Activated CD8-positive, alpha-beta memory T cell treated with anti-CD3 and anti-CD28 coated beads for 48 hours (primary cell): ENCODE measurements at regions not wholly inside any gene's neighbourhood (a gene's known extent, or its start where the extent isn't known, plus 50 kb on each side); places are given as distances from the start of the nearest gene placed in this dataset.
"Not testable (repeated sequence)": the region's sequence is repeated elsewhere in the genome, so short reads cannot be mapped to it uniquely, and the experiment has no call there.

Experiments used
- DNase-seq, 3 experiments: peaks; one replicate each; pipeline ENCODE4 v3.0.0-alpha.2; 2020; ENCODE audit warnings: low read depth in 2 of 3, low spot score in 2 of 3

DNA sequence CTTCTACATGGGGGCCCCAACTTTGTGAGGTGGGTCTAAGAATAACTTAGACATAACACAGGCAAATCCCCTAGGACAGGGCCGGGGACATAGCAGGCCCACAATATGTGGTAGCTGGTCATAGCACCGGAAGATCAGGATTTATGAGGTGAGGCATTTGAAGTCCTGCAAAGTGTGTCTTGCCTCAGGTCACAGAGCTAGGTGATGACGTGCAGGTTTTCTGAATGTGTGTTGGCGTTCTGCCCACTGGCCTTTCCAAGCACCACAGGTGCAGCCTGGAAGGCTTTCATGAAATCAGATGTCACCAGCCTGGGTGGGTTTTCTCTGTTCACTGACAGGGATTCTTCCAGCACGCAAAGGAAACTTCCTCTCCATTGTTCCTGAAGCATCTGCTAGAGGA lies 119.1 kb downstream of the LRATD1 start:
- no peak for DNase-seq

DNA sequence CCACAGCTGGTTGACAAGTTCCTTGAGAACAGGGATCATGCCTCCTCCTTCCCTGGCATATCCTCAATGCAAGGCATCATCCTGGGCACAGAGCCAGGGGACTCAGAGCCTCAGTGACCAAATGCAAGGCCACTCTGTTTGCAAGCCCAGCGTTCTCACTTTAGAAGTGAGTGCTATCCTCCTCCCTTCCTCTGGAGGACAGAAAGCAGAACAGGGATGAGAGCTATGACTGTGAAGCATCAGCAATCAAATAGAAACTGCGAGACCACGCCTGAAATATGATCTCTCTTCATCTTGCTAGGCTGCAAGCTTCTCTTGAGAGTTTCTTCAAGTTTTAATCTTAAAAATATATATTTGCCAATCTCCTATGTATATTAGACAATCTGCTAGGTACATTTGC lies 119.8 kb downstream of the LRATD1 start:
- no peak for DNase-seq

DNA sequence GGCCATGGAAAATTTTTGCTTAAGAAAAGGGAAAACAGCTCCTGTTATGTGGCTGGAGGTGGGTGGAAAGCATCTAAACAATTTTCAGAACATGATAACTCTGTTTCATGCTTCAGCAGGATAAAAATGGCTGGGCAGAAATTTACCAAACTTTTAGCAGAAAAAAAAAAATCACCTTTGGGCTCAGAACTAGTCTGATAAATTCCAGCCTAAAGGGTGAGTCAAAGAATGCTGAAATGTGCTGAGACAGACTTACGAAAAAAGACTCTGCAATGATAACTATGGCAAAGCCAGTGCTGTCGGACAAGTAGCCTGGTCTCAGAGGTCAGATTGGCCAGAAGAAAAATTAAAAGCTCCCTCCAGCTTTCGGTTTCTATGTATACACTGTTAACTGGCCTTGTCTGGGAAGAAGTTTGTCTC lies 123.6 kb downstream of the LRATD1 start:
- no peak for DNase-seq

DNA sequence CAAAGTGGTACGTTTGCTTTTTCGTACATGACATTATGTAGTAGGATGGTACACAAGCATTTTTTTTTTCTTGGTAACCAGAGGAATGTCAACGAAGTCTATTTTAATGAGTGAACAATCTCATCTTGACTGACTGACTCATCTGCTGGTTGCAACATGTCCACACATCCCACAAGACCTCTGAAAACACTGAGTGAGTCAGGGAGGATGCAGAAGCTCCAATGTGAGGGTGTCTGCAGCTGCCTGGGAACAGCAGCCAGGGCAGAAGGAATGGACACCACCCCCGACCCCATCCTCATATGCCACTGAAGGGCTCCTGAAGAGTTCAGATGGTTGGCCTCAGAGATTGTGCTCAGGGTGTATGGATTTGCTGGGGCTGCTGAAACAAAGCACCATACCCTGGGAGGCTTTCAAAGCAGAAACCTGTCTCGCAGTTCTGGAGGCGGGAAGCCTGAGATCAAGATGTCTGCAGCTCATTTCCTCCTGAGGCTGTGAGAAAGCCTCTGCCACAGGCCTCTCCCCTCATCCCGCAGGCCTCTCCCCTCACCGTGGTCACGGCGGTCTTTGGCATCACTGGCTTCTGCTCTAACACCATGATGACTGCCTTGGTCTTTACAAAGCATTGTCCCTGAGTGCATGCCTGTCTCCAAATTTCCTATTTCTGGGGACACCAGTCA lies 124.6 kb downstream of the LRATD1 start:
- no peak for DNase-seq

DNA sequence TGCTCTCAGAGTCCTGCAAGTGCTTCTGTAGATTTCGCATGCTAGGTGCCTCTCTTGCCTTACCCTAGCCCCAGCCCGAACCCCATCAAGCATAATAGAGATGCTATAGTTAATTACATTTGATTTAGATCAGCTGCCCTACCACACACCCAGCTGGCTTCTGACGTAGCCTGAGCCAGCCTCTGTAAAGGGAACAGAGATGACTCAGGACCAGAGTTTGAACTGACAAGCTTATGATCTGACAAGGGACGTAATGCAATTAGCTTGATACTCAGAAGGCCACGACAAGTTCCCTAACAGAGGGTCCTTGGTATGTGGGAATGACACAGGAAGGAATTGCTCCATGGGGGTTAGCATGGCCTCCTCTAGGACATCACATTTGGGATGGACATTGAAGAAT lies 126.6 kb downstream of the LRATD1 start:
- no peak for DNase-seq

- no peak for DNase-seq
Observed at GRCh38 chr2:14760169-14760568, 127.7 kb downstream of the LRATD1 start.

DNA sequence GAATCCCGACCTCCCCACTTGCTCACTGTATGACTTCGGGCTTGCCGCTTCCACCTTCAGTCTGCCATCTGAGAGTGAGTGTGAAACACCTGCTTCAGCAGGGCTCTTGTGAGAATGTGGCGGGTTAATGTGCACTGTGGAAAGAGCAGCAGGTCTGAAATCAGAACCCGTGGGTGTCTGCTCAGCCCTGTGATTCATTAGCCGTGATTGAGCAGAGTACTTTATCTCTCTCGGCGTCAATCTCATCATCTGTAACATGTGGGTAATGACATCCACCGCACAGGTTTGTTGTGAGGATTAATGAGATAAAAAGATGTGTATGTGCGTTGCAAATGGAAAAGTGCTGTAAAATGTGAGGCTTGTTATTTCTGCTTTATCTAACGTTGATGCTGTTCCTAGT lies 128.6 kb downstream of the LRATD1 start:
- DNase-seq = no peak

DNA sequence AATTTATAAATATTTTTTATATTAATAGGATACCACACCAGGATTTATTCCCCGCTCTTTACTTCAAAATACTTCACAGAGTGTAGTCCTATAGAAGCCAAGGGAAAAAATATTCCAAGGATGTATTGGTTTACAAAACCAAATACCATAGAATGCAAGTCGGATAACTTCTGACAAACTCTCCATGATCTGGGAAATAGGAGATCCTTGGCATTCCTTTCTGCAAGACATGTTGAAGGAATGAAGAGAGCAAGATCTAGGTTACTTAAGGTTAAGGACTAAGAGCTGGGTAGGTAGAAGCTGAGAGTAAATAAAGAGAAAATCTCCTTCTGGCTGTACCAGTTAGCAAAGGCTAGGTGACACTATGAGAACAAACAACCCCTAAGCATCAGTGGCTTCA lies 141.2 kb downstream of the LRATD1 start:
- no peak for DNase-seq

DNA sequence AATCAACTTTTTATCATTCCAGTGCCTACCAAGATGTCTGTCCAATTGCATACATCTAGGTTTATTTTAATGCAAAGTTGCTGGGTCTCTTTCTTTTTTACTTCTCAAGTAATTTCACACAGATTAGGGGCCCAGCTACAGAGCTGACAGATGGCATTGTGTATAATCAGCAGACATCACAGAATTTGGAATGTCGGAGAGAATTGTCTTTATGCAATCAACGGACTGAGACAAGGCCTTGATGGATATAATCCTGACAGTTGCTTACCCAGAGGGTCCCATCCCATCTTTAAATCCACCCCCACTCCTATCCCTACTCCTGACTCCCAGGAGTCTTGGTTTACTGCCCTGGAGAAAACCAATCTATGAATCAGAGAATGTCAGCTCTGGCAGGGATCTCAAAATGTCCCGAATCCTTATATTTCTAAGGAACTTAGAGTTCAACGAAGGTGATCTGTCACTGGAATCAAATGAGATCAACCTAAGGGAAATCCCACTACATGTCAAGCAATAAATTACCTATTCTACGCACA lies 142.0 kb downstream of the LRATD1 start:
- no peak for DNase-seq

DNA sequence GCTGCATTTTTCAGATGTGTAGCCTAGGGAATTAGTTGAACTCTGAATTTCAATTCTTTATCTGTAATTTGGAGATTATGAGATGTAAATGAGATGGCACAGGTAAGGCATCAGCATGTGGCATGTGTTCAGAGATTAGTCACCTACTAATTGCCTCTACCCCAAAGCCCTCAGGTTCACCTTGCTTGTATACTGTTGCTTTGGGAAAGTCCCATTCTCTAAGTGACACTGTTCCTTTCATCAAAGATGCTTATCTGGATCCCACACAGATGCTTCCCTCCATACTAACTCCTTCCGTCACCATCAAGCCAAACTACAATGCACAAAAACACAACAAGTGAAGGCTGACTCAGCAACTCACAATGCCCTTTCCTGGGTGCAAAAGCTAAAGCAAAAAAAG lies 143.7 kb downstream of the LRATD1 start:
- DNase-seq = no peak

DNA sequence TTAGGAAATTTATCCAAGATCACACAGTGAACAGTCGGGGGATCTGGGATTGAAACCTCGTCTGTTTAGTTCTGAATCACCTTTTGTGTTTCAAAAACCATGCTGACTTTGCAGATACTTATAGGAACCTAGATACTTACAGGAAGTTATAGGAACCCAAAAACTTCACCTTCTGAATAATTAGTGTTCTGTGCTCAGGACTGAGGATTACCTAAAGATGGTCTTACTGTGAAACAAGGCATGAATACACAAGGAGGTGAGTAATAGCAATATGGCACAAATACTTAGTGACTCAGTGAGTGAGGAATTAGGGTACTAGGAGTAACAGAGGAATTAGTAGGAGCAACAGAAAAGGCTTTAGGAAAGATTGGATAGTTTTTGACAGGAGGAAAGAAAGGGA lies 145.5 kb downstream of the LRATD1 start:
- no peak for DNase-seq

DNA sequence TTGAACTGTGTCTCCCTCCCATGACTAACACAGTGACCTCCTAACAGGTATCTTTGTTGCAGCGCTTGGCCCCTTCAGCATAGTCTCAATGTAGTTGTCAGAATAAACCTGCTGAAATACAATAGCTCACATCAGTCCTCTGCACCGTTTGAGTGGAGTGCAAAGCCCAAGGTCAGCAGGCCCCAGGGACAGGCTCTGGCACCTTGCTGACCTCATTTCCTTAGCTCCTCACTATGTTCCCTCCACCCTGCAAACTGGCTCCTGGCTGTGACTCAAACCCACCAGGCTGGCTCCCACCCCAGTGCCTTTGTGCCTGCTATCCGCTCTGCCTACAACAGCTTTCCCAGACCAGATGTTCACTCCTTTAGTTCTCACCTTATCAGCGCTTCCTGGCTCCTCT lies 146.7 kb downstream of the LRATD1 start:
- no peak for DNase-seq

- no peak for DNase-seq
Observed at GRCh38 chr2:14781142-14781541, 148.6 kb downstream of the LRATD1 start.

- DNase-seq = not testable (repeated sequence)
Observed at GRCh38 chr2:14788814-14789213, 156.3 kb downstream of the LRATD1 start.

- no peak for DNase-seq
Observed at GRCh38 chr2:14790041-14790640, 157.6 kb downstream of the LRATD1 start.

DNA sequence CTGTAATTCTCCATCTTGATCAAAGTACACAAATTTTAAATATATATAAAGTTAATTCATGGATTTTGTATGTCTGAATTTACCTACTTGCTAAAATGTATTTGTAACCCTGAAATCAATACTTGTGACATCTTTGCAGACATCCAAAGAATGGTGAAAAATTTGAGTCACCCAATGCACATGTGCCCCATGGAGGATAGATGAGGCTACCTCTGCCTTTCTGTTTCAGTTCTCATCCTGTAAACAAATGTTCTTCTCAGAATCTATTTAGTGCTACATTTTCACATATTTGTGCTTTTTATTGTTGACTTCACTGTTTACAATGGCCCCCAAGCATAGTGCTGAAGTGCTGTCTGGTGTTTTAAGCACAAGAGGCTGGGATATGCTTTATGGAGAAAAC lies 171.5 kb downstream of the LRATD1 start:
- no peak for DNase-seq

GRCh38 chr2:14804902-14805301 lies 172.4 kb downstream of the LRATD1 start:
- DNase-seq = no peak

GRCh38 chr2:14806613-14807012 lies 174.1 kb downstream of the LRATD1 start:
- DNase-seq = no peak

DNA sequence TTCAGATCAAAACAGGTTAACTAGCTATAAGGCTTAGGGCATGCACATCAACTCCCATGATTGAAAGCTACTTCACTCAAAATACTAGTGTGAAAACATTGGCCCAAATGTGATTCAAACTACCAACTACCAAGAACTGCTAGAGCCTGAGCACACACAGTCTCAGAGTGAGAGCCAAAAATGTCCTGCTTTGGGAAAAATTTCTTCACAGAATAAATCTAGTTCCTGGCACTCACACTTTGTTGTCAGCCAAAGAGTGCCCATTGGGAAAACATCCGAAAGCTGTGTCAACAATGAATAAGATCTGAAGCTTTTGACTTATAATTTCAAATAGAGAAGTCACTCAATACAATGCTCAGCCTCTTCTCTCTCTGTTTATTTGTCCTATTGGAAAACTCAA lies 182.7 kb downstream of the LRATD1 start:
- no peak for DNase-seq

DNA sequence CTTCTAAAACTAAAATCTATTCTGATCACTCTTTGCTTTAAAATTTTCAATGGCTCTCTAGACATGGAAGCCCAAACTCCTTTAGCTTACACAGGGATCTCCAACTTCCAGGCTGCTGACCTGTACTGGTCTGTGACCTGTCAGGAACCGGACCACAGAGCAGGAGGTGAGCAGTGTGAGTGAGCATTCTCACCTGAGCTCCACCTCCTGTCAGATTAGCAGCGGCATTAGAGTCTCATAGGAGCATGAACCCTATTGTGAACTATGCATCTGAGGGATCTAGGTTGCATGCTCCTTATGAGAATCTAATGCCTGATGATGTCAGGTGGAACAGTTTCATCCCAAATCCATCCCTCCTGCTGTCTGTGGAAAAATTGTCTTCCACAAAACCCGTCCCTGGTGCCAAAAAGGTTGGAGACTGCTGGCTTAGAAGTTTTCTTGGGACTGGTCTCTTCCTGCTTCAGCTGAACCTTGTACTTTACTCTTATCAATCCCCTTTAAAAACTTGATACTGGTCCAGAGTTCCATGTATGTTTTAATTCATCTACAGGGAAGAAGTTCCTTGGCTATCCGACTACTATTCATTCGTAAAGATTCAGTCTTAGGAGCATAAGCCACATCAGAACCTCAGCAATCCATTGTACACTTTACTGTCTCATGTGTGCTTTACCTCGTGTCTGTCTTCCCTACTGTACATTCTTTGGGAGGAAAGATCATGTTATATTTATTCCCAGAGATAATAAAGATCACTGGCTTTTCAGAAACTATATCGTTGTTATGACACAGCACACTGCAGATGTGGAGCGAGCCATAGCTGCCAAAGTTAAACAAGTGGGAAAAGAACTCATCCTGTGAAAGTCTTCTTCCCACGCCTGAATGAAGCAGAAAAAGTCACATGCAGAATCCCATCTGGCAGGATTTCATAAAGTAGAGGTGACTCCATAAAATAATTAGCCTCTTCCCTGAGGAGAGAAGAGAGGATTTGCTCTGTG lies 183.8 kb downstream of the LRATD1 start:
- DNase-seq = no peak

GRCh38 chr2:14817848-14818247 lies 185.3 kb downstream of the LRATD1 start:
- no peak for DNase-seq

DNA sequence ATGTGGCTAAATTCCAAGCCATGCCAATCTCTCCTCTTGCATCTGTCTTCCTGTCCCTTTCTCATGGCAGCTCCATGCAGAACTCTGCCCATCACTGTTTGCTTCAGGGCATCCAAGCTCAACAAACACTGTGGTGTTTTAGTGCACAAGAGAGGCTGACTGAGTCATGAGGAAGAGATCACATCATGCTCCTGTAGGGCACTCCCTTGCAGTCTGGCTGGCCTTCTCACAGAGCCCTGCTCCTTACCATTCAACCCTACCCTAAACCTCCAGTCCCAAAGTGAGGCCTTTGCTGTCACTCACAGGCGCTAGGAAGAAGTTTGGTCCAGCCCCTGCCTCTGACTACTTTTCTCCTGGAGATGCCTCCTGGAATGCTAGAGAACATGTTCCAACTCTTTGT lies 194.0 kb downstream of the LRATD1 start:
- DNase-seq = no peak
